K562 (cell line): ENCODE measurements at regions not wholly inside any gene's neighbourhood (a gene's known extent, or its start where the extent isn't known, plus 50 kb on each side); places are given as distances from the start of the nearest gene placed in this dataset.
A peak's percentile ranks its signal among the peaks of the same experiment; 100 is the strongest.

ENCODE experiments used
- ATAC-seq: fragments of 200-7000 bp; cut with Tn5 transposase; 3 replicates; pipeline ENCODE4 v1.9.1; 2020; ENCODE audit warnings: moderate library complexity
- BruUV-seq: library from RNA; stranded (reverse); fragments of 400-500 nt; replicated peaks from 2 replicates; lab custom pipeline; 2021; lab: Mats Ljungman, UMichigan
- CTCF ChIA-PET: fragments of 300-600 bp; formaldehyde crosslinking; extraction: SDS; loops from one replicate; lab custom pipeline; 2021; ENCODE audit warnings: low intra/inter-chr PET ratio; lab: Yijun Ruan, JAX
- POLR2A ChIA-PET: fragments of 300-600, 350-650 bp; sonication (Branson Sonifier 250); formaldehyde crosslinking; extraction: SDS; loops from one replicate; lab custom pipeline; 2021; ENCODE audit warnings: antibody characterized with exemption, inconsistent platforms; lab: Yijun Ruan, JAX
- DNase-seq, 4 experiments: peaks; one replicate each; pipeline versions ENCODE4 v3.0.0 to v3.0.0-alpha.2; 2011 to 2018; ENCODE audit warnings: low spot score in 3 of 4, mixed read lengths in 3 of 4; ENCODE audit errors: extremely low read depth in 1 of 4
- FAIRE-seq: peaks from 2 replicates; lab custom pipeline; 2011; peaks lifted over from hg19 to GRCh38; lab: Jason Lieb, UNC
- H2AFZ ChIP-seq: 2 replicates; pipeline ENCODE4 v1.6.0; 2011; ENCODE audit warnings: low read depth, low read length, control low read depth, inconsistent platforms
- H3K27ac ChIP-seq: fragments of 200-600 bp; 3 replicates; pipeline ENCODE4 v1.8.0; 2011; ENCODE audit warnings: low read depth, mild to moderate bottlenecking, control low read depth, inconsistent platforms, low read length, moderate library complexity, mixed read lengths; ENCODE audit errors: extremely low read depth
- H3K27me3 ChIP-seq, 2 experiments: fragments of 300-600 bp in 1 of 2; 2 replicates in 1 of 2; 3 replicates in 1 of 2; pipeline versions ENCODE4 v1.6.0 to v1.8.0; 2011; ENCODE audit warnings: inconsistent platforms in 2 of 2, low read length in 2 of 2, mild to moderate bottlenecking in 1 of 2, mixed read lengths in 1 of 2, moderate library complexity in 1 of 2; ENCODE audit not compliant: control insufficient read depth in 2 of 2, insufficient read depth in 2 of 2
- H3K36me3 ChIP-seq: fragments of 300-600 bp; 3 replicates; pipeline ENCODE4 v1.8.0; 2011; ENCODE audit warnings: mild to moderate bottlenecking, low read length, inconsistent platforms; ENCODE audit not compliant: control insufficient read depth, insufficient read depth
- H3K4me1 ChIP-seq, 2 experiments: fragments of 200-600 bp in 1 of 2; replicated peaks in 1 of 2; 2 replicates in 1 of 2; 3 replicates in 1 of 2; pipeline versions ENCODE4 v1.5.1 to v1.8.0; 2011; ENCODE audit warnings: inconsistent platforms in 2 of 2, low read length in 2 of 2, mild to moderate bottlenecking in 1 of 2, mixed read lengths in 1 of 2, moderate library complexity in 1 of 2; ENCODE audit not compliant: control insufficient read depth in 2 of 2, insufficient read depth in 2 of 2
- H3K4me2 ChIP-seq: 2 replicates; pipeline ENCODE4 v1.6.1; 2011; ENCODE audit warnings: low read length, control low read depth, inconsistent platforms, mixed read lengths; ENCODE audit not compliant: insufficient read depth
- H3K4me3 ChIP-seq: fragments of 200-600 bp; sonication (generic), shearing (Covaris generic); 2 replicates; pipeline ENCODE4 v1.5.1; 2016; ENCODE audit warnings: control low read depth, inconsistent platforms
- H3K79me2 ChIP-seq: fragments of 200-600 bp; 3 replicates; pipeline ENCODE4 v1.8.0; 2011; ENCODE audit warnings: low read length, inconsistent platforms; ENCODE audit not compliant: control insufficient read depth, insufficient read depth
- H3K9ac ChIP-seq, 2 experiments: 2 replicates each; pipeline versions ENCODE4 v1.6.0 to v1.6.1; 2011; ENCODE audit warnings: low read depth in 2 of 2, low read length in 2 of 2, control low read depth in 1 of 2, inconsistent platforms in 1 of 2, mild to moderate bottlenecking in 1 of 2, mixed read lengths in 1 of 2; ENCODE audit not compliant: insufficient read depth in 1 of 2
- H3K9me1 ChIP-seq: one replicate; pipeline ENCODE4 v1.6.0; 2011; ENCODE audit warnings: inconsistent platforms, mild to moderate bottlenecking, low read length, moderate library complexity; ENCODE audit not compliant: control insufficient read depth, insufficient read depth
- H3K9me3 ChIP-seq: replicated peaks from 2 replicates; pipeline ENCODE4 v1.5.1; 2011; ENCODE audit warnings: low read depth, low read length, inconsistent platforms; ENCODE audit not compliant: control insufficient read depth, insufficient read depth
- H4K20me1 ChIP-seq: replicated peaks from 2 replicates; pipeline ENCODE4 v1.6.1; 2011; ENCODE audit warnings: low read length, inconsistent platforms, mixed read lengths; ENCODE audit not compliant: control insufficient read depth, insufficient read depth
- ATF1 ChIP-seq, 2 experiments: fragments of 450-650 bp in 1 of 2; IDR thresholded peaks; 2 replicates each; pipeline ENCODE4 v1.6.1; 2016; ENCODE audit warnings: missing compliant biosample characterization in 1 of 2, missing genetic modification characterization in 1 of 2
- CBX1 ChIP-seq: sonication (generic); IDR thresholded peaks from 2 replicates; pipeline ENCODE4 v1.6.1; 2016; ENCODE audit warnings: antibody characterized with exemption, low read depth, mild to moderate bottlenecking
- DACH1 ChIP-seq: fragments of 450-650 bp; IDR thresholded peaks from 2 replicates; pipeline ENCODE4 v1.6.1; 2018; ENCODE audit not compliant: partially characterized antibody
- HEY1 ChIP-seq: fragments of 250-450 bp; sonication (Bioruptor Pico); IDR thresholded peaks from 2 replicates; pipeline ENCODE4 v1.5.0; 2020; ENCODE audit warnings: mild to moderate bottlenecking, moderate library complexity, borderline replicate concordance
- RBM15 ChIP-seq: fragments of 200-400 bp; formaldehyde crosslinking; IDR thresholded peaks from 2 replicates; pipeline ENCODE4 v1.6.1; 2018; ENCODE audit warnings: mild to moderate bottlenecking, low read length, moderate library complexity; ENCODE audit not compliant: insufficient read depth
- RFX1 ChIP-seq: fragments of 450-650 bp; IDR thresholded peaks from 2 replicates; pipeline ENCODE4 v1.6.1; 2016; ENCODE audit warnings: mild to moderate bottlenecking, moderate library complexity
- ZNF431 ChIP-seq: sonication (generic); formaldehyde crosslinking; IDR thresholded peaks from 2 replicates; pipeline ENCODE4 v1.8.0; 2022; ENCODE audit warnings: mild to moderate bottlenecking, missing genetic modification reagents
- WGBS: fragments of 100-300 bp; shearing (Covaris generic); methylation state at CpG from one replicate; pipeline ENCODE4 v1.1.6; 2016; ENCODE audit warnings: low coverage, mixed read lengths; ENCODE audit not compliant: insufficient coverage; ENCODE audit errors: missing lambda C conversion rate; 5-methylcytosine and 5-hydroxymethylcytosine counted together
- in situ Hi-C: fragments of 300-500 bp; cut with MboI; formaldehyde crosslinking; loops from 4 replicates; pipeline ENCODE4 v1.15.0; 2018; ENCODE audit warnings: inconsistent platforms, mixed read lengths
- intact Hi-C: fragments of 100-400 bp; cut with micrococcal nuclease; formaldehyde crosslinking; loops from 2 replicates; pipeline ENCODE4 v1.14.2; 2022

- no peaks in the 10 kb centered on the region for H3K79me2 ChIP-seq
- peak; percentile 48 for TF ChIP-seq RFX1
- TF ChIP-seq DACH1, result no peak
- no peak for TF ChIP-seq HEY1 (CRISPR knock-in tag)
- H2AFZ ChIP-seq, result no peak overlapping the region
- ATAC-seq (no peak), DNase-seq (no peak), FAIRE-seq (no peak)
- H4K20me1 ChIP-seq, result no peaks in the 10 kb centered on the region
- WGBS, result 0% methylated on average over 2 of the region's 2 CpGs
- H3K9me3 ChIP-seq, result no peaks in the 10 kb centered on the region
- in situ Hi-C loops, result no loop called here
- no peak overlapping the region for H3K4me2 ChIP-seq
- ChIA-PET POLR2A (no interaction called here), CTCF (no interaction called here)
- H3K27me3 ChIP-seq, result no peaks in the 10 kb centered on the region; a peak in 1 of 5 replicates
- BruUV-seq, result no TSS peak
- H3K27ac ChIP-seq, result no peak overlapping the region
- H3K4me3 ChIP-seq, result no peak overlapping the region
- H3K36me3 ChIP-seq, result no peaks in the 10 kb centered on the region
- intact Hi-C loops, result no loop called here
- H3K9me1 ChIP-seq, result no peaks in the 10 kb centered on the region
- H3K4me1 ChIP-seq, result no peaks in the 10 kb centered on the region
- H3K9ac ChIP-seq, result no peak overlapping the region
These were observed 203.6 kb upstream of the DAB2 start for GRCh38 chr5:39628348-39628747.

- H3K79me2 ChIP-seq, result no peaks in the 10 kb centered on the region
- in situ Hi-C loops, result no loop called here
- intact Hi-C loops, result no loop called here
- H3K9ac ChIP-seq, result no peak overlapping the region
- no peaks in the 10 kb centered on the region for H3K9me3 ChIP-seq
- H3K4me2 ChIP-seq, result no peak overlapping the region
- no peaks in the 10 kb centered on the region for H3K9me1 ChIP-seq
- DNase-seq (no peak), ATAC-seq (no peak), FAIRE-seq (no peak)
- H3K4me3 ChIP-seq, result no peak overlapping the region
- no peak overlapping the region for H2AFZ ChIP-seq
- no peaks in the 10 kb centered on the region for H4K20me1 ChIP-seq
- POLR2A ChIA-PET, result no interaction called here
- CTCF ChIA-PET, result no interaction called here
- no TSS peak for BruUV-seq
- H3K36me3 ChIP-seq, result no peaks in the 10 kb centered on the region
- no peaks in the 10 kb centered on the region; a peak in 1 of 5 replicates for H3K4me1 ChIP-seq
- TF ChIP-seq ATF1 (CRISPR knock-in tag; IDR thresholded peaks at IDR 0.05), result no peak
- TF ChIP-seq ATF1 (tag; IDR thresholded peaks at IDR 0.05), result no peak
- TF ChIP-seq ZNF431 (CRISPR knock-in tag), result no peak
- TF ChIP-seq RBM15, result no peak
- no peak for TF ChIP-seq CBX1
- H3K27me3 ChIP-seq, result peaks cover 0 to 6% of the 10 kb centered on the region in 2 experiments; a peak in 1 of 5 replicates
- H3K27ac ChIP-seq, result no peak overlapping the region
- 0% methylated on average over 2 of the region's 2 CpGs for WGBS
These were observed 200.1 kb upstream of the DAB2 start for GRCh38 chr5:39624890-39625289.
